HG02610 (cell line): ENCODE measurements at regions not wholly inside any gene's neighbourhood (a gene's known extent, or its start where the extent isn't known, plus 50 kb on each side); places are given as distances from the start of the nearest gene placed in this dataset.

Source experiments
- ATAC-seq: cut with Tn5 transposase; IDR thresholded peaks from one replicate; pipeline ENCODE4 v1.9.1; 2021; ENCODE audit warnings: mild to moderate bottlenecking, moderate library complexity; ENCODE audit not compliant: unreplicated experiment

DNA sequence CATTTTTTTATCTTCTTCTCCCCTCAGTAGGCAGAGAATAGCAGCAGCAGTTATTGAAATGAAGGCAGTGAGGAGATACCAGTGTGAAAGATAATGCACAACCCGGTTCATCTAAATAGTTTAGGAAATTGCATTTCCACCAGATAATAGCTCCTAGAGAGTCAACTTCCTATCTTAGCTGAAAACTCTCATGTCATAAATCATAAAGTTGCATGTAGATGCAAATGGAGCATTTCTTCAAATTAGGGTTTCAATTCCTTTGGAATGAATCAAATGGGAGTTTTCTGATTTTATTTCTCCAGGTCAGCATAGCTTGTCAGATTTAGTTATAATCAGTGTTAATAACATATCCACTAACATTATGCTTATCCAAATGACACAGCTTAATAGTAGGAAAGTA, 335.3 kb downstream of the CNTNAP4 start:
- ATAC-seq: no peak

DNA sequence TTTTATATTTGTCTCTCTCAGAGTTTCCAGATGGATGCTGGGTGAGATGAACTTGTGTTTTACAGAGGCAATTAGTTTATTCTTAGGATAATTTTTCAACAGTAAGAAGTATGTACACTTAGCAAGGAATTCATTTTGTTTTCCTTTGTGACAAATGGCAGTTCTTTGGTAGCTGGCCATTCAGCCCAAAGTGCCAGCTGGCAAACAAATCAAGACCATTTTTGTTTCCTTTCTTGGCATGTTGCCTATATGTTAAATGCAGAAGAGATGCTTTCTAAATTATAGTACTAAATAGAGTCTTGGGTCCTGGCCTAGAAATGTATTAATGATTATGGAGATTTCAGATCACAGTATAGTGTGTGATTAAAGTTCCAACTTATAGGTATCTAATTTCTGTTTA, 337.1 kb downstream of the CNTNAP4 start:
- ATAC-seq: no peak

DNA sequence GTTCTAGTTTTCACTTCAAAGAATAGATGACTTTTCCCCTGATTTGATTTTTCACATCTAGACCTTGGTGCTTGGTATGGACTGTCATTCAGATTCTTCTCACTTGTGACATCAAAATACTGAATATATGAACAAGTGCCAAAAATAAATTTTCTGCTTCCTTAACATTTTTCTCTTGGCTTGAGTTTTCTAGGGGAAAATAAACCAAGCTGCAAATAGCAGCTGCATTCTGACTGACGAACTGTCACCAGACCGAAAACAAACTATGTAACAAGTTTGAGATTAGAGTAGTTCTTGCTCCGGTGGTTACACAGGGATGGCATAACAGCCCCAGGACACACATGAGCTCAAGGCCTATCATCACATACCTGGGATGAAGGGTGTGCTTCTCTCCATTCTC, 345.7 kb downstream of the CNTNAP4 start:
- ATAC-seq: no peak

DNA sequence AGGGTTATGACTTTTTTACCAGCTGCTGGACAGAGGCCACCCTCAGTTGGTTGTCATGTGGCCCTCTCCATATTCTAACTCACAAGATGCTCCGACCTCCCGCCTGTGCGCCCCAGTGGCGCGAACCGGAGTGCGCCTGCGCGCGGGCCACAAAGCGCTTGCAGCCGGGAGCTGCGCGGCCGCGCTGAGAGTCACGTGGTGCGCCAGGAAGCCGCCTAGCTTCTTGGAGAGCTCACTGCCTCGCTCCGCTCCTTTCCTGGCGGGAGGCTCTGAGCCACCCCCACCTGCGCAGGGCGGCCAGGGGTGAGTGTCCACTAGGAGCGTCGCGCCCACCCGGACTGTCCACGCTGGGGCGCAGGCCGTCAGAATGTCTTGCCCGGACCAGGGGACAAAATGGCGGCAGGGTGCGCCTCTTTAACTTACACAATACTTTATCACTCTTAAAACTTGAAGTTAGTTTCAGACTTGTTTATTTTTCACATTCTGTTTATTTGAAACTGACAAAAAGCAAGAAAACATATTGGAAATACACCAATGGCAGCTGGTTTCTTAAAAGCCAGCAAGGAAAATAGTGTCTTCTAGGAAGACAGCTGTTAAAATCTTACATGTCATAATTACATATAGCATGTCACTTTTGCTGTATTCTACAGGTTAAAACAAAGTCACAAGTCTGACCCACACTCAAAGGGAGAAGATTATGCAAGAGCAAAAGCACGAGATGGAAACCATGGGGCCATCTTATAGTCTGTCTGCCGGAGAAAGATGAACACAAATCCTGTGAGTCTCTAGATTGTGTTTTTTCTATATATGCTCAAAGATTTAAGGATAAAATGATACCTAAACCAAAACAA, 357.9 kb downstream of the CNTNAP4 start:
- no peak for ATAC-seq

DNA sequence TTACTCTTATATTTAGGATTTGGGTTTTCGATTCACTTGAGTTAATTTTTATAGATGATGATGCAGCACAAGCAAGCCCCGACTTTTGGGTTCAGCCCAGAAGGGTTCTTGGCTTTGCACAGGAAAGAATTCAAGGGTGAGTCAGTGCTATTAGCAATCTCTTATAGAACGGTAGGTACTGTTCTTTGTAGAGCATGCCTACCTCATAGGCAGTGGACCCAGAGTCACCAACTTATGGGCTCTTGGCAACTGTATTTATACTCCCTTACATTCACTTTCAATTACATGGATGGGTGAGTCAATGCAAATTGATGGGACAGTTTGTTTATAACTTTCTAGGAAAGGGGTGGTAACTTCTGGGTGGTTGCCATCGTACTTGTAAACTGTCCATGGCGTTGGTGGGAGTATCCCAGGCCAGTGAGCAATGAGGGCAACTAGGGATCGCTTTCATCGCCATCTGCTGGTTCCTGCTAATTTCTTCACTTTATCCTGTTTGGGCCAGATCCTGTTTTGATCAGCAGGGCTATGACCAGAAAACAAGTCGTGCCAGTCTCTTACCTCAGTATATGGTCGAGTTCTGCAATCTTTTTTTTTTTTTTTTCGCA, 362.6 kb downstream of the CNTNAP4 start:
- ATAC-seq: no peak

DNA sequence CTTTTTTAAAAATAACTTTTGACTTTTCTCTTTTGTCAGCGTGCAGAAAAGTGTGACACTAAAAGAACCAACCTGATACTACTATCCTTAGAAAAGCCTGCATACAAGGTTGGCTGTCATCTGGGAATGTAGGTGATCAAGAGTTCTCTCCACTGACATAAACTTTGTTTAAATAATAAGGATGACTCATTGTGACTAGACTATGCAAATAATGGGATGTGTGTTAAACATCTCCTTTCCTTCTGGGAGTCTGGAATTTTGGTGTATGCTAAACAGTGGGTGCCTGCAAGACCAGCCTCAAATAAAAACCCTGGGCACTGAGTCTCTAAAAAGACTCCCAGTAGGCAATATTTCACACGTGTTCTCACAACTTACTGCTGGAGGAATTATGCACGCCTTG, 373.4 kb downstream of the CNTNAP4 start:
- ATAC-seq: no peak

DNA sequence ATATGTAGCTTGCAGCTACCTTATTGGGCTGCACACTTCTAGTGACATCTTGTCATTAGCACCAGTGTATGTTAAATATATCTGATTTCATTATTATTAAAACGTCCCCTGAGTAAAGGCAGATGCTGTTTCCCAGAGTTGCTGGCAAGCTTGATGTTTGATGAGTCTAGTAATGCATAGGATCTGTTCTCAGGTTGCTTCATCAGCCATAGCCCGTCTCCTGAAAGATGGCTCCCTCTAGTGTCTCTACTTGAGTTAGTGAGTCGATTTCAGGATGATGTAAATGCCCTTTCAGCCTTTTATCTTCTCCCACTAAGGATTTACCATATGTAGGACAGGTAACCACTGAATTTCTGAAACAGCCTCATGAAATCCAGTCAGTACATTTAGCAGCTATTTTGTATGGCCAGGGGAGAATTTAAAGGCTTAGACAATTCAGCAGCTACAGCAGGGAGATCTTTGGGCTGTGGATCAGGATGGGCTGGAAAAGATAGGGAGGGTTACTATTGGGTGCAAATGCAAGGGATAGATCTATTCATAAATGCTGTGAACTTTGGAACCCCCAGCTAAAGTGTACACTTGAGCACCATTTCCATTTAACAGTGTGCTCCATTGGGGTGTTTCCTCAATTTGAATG, 376.3 kb downstream of the CNTNAP4 start:
- ATAC-seq: peak; percentile 75

DNA sequence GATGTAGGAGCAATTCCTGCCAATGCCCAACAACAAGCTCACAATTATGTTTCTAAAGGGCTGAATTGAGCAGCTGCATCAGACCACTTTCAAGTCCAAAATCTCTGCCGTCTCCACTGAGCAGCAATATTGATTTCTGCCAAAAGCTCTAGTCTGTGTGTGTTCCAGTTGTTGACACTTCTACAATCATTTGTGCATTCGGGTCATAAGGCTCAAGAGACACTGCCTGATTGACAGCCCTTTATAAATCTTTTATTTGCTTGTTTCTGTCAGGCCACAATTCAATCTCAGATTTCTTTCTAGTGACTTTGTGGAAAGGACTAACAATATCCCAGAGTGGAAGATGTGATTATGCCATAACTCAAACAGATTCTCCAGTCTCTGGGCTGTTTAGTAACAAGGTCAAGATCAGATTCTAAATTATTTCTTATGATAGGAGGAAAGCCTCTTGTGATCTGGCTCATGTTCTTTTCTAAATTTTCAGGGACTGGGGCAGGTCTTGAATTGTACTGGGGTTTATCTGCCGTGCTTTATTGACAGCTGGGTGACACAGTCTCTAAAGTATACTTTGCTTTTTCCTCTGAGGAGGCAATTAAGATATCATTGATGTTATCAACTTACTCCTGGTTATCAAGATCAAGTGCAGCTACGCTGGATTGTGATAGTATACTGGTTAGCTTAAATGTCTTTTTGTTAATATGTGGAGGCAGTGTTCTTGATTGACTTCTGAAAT, 377.1 kb downstream of the CNTNAP4 start:
- ATAC-seq: no peak

DNA sequence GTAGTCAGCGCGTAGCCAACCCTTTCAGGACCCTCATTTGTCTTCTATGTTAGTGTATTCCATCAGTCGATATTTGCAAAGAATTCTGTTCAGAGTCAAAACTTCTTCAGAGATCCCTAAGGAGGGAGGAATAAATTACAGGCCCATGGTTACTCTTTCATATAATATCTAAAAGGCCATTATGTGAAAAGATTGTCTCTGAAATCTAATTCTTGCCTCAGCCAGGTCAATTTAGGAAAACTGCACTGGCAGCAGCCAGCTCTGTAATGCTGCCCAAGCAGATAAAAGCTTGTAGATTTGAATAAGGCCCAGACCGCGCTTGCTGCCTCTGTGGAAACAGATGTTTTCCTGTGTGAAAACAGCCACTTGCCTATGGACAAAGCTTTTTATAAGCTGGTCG, 379.8 kb downstream of the CNTNAP4 start:
- ATAC-seq: no peak

DNA sequence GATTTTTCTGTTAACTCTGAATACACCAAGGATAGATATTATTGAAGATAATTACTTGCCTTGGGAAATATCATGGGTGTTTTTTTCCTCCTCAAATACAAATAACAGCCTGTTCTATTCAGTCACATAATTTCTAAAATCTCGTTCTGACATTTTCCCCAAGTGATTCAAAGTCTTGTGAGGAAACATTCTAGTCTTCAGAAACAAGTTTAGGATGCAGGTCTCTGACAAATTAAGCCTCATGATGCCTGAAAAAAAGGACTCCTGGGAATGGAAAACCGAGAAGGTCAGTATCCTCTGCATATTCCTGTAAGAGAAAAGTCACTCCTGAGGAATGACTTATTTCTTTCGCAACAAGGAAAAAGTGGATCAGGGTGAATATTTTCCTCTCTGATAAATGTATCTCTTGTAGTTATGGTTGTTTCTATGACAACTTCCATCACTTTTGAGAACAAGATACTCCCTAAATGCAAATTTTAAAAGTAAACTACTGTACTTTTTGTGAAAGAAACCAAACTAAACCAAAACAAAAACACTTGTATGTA, 384.6 kb downstream of the CNTNAP4 start:
- ATAC-seq: no peak

DNA sequence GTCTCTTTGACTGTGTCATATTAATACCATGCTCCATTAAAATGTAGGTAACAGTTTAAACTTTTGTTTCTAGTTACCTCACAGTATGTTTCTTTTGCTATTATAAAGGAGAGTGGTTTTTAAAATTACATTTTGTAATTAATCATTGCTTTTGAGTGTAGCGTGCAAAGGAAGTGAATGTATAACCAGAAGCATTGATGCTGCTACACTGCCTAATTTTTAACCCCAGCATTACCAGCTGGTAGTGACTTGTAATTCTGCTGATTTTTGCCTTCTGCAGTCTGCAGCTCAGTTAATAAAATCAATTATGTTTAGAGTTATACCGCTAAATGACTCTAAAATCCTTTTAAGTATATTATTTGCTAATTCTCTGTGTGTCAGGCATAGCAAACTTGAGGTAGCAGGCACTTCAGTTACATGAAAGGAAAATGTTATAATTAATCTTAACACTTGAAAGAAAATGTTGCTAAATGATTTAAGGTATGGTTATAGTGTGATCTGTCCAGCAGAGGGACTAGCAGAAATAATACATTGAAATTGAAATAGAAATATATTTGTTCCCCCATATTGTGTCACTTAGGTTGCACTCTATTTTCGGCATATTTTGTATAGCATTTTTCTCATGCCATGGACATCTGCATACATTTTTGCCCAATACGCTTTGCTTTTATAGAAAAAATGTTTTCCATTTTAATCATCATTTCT, 388.5 kb downstream of the CNTNAP4 start:
- ATAC-seq: no peak

DNA sequence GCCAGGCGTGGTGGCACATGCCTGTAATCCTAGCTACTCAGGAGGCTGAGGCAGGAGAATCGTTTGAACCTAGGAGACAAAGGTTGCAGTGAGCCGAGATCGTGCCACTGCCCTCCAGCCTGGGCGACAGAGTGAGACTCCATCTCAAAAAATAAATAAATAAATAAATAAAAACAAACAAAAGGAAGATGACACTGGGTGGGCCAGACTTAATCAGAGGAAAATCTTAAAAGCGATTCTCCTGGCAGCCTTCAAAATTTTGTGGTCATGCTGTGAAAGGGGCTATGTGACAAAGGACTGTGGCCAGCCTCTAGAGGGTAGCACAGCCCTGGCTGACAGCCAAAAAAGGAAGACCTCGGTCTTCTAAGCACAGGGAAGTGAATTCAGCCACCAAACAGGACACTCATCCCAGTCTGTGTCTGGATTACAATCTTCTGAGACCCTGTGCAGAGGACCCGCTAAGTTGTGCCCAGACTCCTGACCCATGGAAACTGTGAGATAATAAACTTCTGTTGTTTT, 391.1 kb downstream of the CNTNAP4 start:
- no peak for ATAC-seq

DNA sequence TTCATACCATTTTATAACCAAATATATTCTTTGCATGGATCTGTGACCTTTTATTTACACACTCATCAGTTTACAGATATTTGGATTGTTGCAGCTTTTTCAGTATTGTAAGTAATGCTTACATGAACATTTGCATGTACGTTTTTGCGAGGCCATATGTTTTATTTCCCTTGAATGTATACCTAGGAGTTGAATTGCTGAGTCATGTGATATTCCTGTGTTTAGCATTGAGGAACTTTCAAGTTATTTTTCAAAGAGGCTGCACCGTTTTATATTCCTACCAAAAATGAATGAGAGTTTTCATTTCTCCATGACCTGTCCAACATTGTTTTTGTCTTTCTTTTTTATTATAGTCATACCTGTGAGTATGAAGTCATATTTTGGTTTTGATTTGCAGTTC, 392.1 kb downstream of the CNTNAP4 start:
- ATAC-seq: no peak

DNA sequence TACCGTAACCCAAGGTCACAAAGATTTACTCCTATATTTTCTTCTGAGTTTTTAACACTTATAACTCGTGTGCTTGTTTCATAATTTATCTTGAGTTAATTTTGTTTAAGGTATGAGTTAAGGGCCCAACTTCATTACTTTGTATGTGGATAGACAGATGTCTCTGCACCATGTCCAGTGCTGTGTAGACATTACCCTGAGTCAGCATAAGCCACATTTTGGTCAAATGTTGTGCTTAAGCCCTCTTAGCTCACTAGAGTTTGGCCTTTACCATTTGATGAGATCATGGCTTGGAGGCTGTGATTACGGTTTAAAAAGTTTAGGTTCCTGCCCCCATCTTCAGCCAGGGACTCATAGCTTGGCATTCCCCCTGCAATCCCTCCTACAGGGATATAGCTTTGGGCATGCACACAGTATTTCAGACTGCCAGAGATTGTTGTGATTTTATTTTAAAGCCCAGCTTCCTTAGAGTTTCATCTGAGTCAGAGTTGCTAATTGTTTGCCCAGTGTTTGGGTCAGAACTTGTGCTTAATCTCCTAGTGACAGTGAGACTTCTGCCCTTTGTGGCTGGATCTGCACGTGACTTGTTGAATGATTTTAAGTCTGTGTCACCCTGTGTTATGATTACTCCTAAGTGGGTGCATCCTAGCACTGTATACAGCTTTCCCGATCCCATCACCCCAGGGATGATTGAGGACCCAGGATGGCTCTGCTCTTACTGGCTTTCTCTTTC, 393.1 kb downstream of the CNTNAP4 start:
- no peak for ATAC-seq

DNA sequence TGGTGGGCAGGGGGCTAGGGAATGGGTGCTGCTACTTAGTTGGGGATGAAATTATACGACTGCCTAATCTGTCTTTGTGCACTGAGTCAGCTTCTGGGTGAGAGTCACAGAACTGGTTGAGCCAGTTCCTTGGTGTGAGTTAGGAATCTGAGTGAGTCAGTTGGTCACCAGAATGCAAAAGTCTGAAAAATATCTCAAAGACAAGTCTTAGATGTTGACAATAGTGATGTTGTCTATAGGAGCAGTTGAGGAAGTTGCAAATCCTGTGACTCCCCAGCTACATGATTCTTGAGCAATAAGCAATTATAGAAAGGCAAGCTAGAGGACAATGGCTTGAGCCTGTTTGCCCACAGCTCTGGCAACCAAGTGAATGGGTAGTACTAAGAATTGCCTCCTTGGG, 399.2 kb downstream of the CNTNAP4 start:
- no peak for ATAC-seq

DNA sequence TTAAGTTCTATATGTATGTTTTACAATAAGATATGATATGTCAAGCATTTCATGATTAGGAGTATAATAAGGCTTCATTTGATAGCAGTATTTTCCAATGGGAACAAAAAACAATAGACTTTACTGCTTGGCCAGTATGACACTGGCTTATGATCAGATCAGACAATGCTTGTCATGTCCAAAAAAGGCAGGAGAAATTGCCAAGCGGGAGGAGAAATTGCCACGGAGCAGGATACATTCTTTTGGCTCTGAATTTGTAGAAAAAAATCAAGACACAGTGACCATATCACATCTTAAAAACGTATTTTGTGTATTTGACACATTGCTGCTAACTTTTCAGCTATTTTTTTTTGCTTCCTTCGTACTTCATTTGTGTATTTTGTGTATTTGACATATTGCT, 404.1 kb downstream of the CNTNAP4 start:
- ATAC-seq: no peak

DNA sequence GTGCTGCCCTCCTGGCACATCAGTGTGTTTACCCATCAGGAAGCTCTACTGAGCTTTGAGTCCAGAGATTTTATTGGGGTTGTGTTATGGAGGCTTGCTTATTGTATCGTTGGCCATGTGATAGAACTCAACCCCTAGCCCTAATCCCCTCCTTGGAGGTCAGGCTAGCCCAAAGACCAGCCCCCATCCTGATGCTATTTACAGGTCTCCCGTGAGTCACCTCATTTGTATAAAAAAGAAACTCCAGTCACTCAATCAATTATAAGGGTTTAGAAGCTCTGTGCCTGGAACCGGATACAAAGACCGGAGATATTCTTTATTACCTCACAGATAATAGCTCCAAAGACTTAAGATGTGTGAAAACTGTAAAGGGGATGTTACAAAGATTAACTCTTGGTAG, 405.9 kb downstream of the CNTNAP4 start:
- ATAC-seq: no peak

DNA sequence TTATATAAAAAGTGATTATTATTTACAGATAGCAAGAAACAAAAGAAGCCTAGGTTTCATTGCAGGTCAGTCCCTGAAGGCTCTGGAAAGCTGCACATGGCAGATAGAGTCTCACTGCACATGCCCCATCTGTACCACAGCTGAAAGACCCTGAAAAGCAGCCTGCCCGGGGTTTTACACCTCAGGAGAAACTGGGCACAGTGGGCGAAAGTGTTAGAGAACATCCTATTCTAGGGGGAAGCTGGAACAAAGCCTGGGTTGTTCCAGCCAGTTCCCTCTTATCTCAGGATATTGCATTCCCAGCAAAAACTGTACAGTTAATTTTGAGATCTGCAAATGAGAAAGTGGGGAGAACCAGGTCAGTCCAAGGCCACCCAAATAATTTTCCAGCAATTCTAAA, 419.7 kb downstream of the CNTNAP4 start:
- no peak for ATAC-seq

DNA sequence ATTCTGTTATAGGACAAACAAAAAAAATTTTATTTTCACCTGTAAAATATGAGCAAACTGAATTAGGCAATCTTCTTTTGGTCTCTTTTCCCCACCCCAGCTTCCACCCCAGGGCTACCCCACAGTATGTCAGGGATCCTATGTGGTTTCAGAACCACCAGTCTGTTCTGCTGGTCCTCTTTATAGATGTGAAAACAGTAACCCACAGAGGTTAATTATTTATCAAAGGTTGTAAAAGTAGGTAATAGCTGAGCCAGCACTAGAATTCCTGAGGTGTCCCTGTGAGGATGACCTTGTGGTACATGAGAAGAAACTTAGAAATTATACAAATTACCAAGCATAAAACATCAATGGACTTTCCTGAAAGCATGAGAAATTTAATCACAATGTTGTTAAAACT, 428.7 kb downstream of the CNTNAP4 start:
- no peak for ATAC-seq

DNA sequence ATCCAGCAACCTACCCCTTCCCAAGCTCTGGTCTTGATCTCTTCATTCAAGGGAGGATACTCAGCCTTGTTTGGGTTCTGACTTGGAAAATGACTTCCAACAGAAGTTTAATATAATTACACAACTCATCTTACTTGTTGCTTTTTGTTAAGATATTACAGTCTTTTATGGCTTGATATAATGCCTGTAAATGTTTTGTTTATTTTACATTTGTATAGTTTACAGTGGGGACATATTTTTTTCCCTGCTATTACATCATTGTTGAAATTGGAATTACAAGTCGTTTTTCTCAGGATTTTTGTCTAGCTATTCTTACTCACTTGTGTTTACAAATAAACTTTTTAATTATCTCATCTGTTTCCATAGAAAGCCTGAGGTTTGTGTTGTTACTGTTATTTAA, 436.0 kb downstream of the CNTNAP4 start:
- no peak for ATAC-seq
